AG10803 (cell line): ENCODE measurements at regions not wholly inside any gene's neighbourhood (a gene's known extent, or its start where the extent isn't known, plus 50 kb on each side); places are given as distances from the start of the nearest gene placed in this dataset.

Source experiments
- DNase-seq: peaks from one replicate; pipeline ENCODE4 v3.0.0; 2010; ENCODE audit warnings: low read depth
- H3K4me3 ChIP-seq: 2 replicates; pipeline ENCODE4 v1.5.1; 2011; ENCODE audit warnings: mild to moderate bottlenecking, low read length, control low read depth
- TF ChIP-seq, protein P1 (sequence below): conservative IDR thresholded peaks from 2 replicates; pipeline ENCODE4 v1.5.1; 2011; ENCODE audit warnings: mild to moderate bottlenecking, low read length, control low read depth, inconsistent platforms

DNA sequence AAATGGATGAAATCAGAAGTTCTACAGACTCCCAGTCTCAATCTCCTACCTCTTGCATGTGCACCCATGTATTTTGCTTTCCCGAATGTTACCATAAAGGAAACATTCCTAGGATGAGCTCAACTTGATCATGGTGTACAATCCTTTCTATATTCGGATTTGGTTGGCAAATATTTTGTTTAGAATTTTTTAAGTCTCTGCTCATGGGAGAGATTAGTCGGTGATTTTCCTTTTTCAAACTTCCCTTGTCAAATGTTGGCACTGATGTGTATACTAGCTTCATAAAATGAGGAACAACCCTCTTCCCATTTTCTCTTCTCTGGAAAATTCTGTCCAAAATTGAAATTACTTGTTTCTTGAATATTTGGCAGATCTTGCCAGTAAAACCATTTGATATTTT is 317.6 kb upstream of the RASGRP1 start:
- DNase-seq, result peak; percentile 77
- no peak overlapping the region for H3K4me3 ChIP-seq
- TF ChIP-seq, protein P1, sequence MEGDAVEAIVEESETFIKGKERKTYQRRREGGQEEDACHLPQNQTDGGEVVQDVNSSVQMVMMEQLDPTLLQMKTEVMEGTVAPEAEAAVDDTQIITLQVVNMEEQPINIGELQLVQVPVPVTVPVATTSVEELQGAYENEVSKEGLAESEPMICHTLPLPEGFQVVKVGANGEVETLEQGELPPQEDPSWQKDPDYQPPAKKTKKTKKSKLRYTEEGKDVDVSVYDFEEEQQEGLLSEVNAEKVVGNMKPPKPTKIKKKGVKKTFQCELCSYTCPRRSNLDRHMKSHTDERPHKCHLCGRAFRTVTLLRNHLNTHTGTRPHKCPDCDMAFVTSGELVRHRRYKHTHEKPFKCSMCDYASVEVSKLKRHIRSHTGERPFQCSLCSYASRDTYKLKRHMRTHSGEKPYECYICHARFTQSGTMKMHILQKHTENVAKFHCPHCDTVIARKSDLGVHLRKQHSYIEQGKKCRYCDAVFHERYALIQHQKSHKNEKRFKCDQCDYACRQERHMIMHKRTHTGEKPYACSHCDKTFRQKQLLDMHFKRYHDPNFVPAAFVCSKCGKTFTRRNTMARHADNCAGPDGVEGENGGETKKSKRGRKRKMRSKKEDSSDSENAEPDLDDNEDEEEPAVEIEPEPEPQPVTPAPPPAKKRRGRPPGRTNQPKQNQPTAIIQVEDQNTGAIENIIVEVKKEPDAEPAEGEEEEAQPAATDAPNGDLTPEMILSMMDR, result no peak

DNA sequence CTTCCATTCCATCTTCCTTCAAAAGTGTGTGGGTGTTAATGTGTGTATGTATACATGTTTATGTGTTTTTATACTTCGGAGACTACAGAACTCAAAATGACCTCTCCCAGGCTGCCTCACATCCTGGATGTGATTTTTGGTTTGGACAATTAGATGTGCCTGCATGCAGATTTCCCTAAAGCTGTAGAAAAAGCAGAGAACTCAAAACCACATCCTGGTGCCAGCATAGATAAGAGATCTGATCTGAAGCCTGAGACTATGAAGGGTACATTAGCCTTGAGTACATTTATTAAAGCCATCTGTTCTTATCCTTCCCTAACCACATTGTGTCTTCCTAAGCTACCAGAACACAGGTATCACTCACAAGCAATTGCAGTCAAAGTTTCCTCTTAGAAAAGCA is 319.4 kb upstream of the RASGRP1 start:
- DNase-seq, result peak; percentile 73
- TF ChIP-seq, protein P1, result no peak
- H3K4me3 ChIP-seq, result no peak overlapping the region

DNA sequence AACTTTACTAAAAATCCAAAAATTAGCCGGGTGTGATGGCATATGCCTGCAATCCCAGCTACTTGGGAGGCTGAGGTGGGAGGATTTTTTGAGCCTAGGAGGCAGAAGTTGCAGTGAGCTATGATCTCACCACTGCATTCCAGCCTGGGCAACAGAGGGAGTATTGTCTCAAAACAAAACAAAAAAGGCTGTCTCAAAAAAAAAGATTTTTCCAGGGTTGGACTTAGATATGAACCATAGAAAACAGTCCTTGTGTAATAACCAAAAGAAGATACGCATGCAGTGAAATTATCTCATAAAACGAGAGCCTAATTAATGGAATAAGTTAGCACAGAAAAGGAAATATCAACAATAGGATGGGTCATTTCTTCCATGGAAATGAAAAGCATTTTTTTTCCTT is 320.4 kb upstream of the RASGRP1 start:
- TF ChIP-seq, protein P1, result 0 out of 2 replicates have a peak, but pooled peaks have one; percentile 7
- H3K4me3 ChIP-seq, result peak overlapping the region; percentile 5; the same call in 1 of the 2 replicates
- DNase-seq, result peak; percentile 92

DNA sequence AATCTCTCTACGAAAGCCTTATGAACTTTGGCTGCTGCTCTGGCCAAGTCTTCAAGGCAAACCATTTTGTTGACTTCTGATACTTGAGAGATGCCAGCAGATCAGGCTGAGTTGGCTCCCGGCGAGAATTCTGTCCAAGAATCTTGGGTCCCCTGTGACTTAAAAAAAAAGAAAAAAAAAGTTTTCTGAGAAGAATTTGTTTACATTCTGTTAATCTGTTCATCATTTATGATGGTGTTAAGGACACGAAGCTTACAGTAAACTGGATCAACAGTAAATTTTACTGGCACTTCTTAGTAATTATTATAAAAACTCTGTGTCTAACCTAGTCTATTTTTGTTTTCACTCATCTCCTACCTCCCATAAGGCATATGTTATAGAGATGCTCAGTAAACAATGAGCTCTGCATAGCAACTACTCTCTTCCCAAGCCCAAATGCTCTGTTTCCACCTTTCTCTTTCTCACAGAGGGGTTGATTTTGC is 320.9 kb upstream of the RASGRP1 start:
- TF ChIP-seq, protein P1, result no peak
- peak overlapping the region; percentile 51 for H3K4me3 ChIP-seq
- peak; percentile 91 for DNase-seq

DNA sequence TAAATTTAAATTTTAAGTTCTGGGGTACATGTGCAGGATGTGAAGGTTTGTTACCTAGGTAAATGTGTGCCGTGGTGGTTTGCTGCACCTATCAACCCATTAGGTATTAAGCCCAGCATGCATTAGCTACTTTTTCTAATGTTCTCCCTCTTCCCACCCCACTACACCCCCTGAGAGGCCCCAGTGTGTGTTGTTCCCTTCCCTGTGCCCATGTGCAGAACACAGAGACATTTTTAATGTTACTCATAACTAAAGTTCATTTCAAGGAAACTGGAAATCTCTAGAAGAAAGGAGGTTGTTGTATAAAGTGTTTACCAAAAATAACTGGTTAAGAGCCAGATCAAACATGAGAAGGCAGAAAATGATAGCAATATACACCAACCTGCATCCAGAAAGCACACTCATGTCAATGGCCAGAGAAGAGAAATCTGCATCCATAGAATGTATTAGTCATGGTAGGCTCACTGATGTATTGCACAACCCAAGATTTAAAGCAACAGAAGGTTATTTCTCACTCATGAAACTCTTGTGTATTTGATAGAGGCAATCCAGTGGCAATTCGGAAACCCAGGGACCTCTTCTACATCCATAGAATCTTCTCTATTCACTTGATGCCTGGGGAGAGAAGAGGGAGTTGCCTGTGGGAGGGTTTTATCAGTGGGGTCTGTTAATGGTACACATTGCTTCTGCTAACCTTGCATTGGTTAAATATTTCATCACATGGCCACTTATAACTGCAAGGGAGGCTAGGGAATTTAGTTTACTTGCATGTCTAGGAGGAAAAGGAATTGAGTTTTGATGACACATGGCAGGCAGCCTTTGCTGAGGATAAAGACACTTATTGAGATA is 321.9 kb upstream of the RASGRP1 start:
- DNase-seq, result peak; percentile 90
- H3K4me3 ChIP-seq, result peak overlapping the region; percentile 51
- TF ChIP-seq, protein P1, result no peak

DNA sequence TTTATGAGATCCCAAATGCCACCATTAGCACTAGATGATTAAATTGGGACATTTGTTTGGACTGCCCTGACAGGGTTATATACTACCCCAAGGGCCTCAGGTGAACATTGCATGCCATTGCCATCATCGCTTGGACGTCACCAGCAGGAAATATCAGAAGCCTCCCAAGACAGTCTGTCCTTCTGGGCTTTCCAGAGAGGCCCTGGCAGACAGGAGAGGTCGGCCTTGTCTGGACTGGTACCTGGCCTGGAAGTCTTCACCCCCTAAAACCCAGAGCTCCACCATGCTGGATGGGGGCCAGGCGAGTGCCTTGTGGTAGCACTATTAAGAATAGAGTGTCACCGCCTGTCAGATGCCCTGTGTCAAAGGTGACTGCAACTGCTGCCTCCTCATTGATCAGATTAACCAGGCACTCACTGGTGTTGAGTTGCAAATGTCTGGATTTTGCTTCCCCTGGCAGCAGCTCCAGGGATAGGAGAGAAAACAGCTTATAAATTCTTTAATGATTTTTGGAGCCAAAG is 324.1 kb upstream of the RASGRP1 start:
- TF ChIP-seq, protein P1, result no peak
- no peak for DNase-seq
- no peak overlapping the region for H3K4me3 ChIP-seq

DNA sequence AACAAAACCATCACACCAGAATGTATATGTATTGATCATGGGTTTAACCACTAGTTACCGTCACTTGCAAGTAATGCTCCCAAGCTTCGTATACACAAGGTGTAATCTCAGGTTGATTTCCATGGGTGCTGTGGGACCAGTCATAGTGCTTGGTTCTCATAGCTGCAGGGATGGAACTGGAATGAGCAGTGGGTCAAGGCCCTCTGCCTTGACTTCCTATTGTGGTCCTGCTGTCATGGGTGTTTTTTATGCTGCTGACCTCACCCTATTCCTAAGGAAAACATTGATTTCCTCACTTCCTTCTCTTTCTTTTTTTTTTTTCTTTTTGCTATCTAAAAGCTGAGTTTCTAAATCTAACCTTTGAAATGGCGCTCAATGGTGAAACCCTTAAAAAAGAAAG is 325.6 kb upstream of the RASGRP1 start:
- TF ChIP-seq, protein P1, result no peak
- DNase-seq, result no peak

More for the DNA sequence above, 325.6 kb upstream of the RASGRP1 start:
- H3K4me3 ChIP-seq, result no peak overlapping the region
